ENCODE measurements at regions not wholly inside any gene's neighbourhood (a gene's known extent, or its start where the extent isn't known, plus 50 kb on each side); places are given as distances from the start of the nearest gene placed in this dataset.

DNA sequence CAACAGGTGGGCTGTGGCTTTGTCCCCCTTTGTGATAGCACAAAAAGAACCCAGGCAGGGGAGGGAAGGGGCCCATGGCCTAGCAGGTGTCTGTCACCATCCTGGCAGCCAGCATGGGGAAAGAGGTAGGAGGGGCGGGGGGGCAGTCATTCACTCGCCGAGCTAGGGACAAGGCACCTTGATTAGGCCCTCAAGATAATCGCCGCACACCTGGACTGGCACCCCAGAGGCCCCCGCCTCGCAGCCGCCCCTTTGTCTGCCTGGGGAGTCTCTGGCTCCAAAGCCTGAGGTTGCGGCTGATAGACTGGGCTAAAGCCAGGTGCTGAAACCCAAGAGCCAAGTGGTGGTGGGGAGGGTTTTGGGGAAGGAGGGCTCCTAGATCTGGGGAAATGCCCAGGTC is 151.2 kb upstream of the PCBD1 start:
- Histone ChIP-seq H3K9me2 (ENCODE audit: low read depth, low read length) (no peaks in the 10 kb centered on the region), H3K36me3 (ENCODE audit: insufficient read depth, low read length) (no peaks in the 10 kb centered on the region), H3K79me2 (ENCODE audit: insufficient read depth, low read length) (no peaks in the 10 kb centered on the region), H3K9ac (ENCODE audit: low read length) (no peak overlapping the region), H3K4me3 (ENCODE audit: low read depth, low read length, poor library complexity, severe bottlenecking) (no peak overlapping the region), H3K4me1 (ENCODE audit: insufficient read depth, low read length, severe bottlenecking) (no peaks in the 10 kb centered on the region), H4K20me1 (ENCODE audit: insufficient read depth, low read length) (no peaks in the 10 kb centered on the region), H2AFZ (ENCODE audit: low read length) (no peak overlapping the region), H3K9me3 (ENCODE audit: low read length) (no peaks in the 10 kb centered on the region), H3F3A (ENCODE audit: insufficient read depth, low read length) (no peaks in the 10 kb centered on the region), H3K4me2 (ENCODE audit: low read length) (no peak overlapping the region), H3K27me3 (ENCODE audit: insufficient read depth, low read length) (no peaks in the 10 kb centered on the region), H3K27ac (ENCODE audit: low read depth, low read length, poor library complexity, severe bottlenecking) (no peak overlapping the region)
- no peak for TF ChIP-seq EZH2 (IDR thresholded peaks at IDR 0.05; ENCODE audit: borderline replicate concordance, low read length)
- TF ChIP-seq, protein P1, sequence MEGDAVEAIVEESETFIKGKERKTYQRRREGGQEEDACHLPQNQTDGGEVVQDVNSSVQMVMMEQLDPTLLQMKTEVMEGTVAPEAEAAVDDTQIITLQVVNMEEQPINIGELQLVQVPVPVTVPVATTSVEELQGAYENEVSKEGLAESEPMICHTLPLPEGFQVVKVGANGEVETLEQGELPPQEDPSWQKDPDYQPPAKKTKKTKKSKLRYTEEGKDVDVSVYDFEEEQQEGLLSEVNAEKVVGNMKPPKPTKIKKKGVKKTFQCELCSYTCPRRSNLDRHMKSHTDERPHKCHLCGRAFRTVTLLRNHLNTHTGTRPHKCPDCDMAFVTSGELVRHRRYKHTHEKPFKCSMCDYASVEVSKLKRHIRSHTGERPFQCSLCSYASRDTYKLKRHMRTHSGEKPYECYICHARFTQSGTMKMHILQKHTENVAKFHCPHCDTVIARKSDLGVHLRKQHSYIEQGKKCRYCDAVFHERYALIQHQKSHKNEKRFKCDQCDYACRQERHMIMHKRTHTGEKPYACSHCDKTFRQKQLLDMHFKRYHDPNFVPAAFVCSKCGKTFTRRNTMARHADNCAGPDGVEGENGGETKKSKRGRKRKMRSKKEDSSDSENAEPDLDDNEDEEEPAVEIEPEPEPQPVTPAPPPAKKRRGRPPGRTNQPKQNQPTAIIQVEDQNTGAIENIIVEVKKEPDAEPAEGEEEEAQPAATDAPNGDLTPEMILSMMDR (IDR thresholded peaks at IDR 0.05; ENCODE audit: low read length): no peak

DNA sequence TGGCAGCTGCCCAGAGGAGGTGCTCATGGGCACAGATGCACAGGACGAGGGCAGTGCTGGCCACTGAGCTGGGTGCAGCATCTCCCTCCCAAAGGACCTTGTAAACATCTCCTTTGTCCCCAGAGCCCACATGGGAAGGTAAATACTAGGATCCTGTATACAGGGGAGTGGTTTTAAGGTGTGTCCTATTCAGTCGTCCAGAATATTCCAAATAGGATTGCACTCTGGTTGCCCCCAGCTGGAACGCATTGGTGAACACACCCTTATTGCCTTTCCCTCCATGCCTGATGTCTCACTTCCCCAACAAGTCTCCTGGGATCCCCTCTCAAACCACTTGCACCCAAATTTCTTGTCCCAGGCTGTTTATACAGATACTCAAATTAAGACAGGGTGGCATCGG is 152.0 kb upstream of the PCBD1 start:
- TF ChIP-seq, protein P1 (IDR thresholded peaks at IDR 0.05; ENCODE audit: low read length): no peak
- no peak for TF ChIP-seq EZH2 (IDR thresholded peaks at IDR 0.05; ENCODE audit: borderline replicate concordance, low read length)
- Histone ChIP-seq H3F3A (ENCODE audit: insufficient read depth, low read length) (no peaks in the 10 kb centered on the region), H3K36me3 (ENCODE audit: insufficient read depth, low read length) (no peaks in the 10 kb centered on the region), H3K27ac (ENCODE audit: low read depth, low read length, poor library complexity, severe bottlenecking) (no peak overlapping the region), H3K9me2 (ENCODE audit: low read depth, low read length) (no peaks in the 10 kb centered on the region), H3K4me1 (ENCODE audit: insufficient read depth, low read length, severe bottlenecking) (no peaks in the 10 kb centered on the region), H3K9ac (ENCODE audit: low read length) (no peak overlapping the region), H3K9me3 (ENCODE audit: low read length) (no peaks in the 10 kb centered on the region), H2AFZ (ENCODE audit: low read length) (no peak overlapping the region), H4K20me1 (ENCODE audit: insufficient read depth, low read length) (no peaks in the 10 kb centered on the region), H3K4me3 (ENCODE audit: low read depth, low read length, poor library complexity, severe bottlenecking) (no peak overlapping the region), H3K27me3 (ENCODE audit: insufficient read depth, low read length) (no peaks in the 10 kb centered on the region), H3K4me2 (ENCODE audit: low read length) (no peak overlapping the region), H3K79me2 (ENCODE audit: insufficient read depth, low read length) (no peaks in the 10 kb centered on the region)

DNA sequence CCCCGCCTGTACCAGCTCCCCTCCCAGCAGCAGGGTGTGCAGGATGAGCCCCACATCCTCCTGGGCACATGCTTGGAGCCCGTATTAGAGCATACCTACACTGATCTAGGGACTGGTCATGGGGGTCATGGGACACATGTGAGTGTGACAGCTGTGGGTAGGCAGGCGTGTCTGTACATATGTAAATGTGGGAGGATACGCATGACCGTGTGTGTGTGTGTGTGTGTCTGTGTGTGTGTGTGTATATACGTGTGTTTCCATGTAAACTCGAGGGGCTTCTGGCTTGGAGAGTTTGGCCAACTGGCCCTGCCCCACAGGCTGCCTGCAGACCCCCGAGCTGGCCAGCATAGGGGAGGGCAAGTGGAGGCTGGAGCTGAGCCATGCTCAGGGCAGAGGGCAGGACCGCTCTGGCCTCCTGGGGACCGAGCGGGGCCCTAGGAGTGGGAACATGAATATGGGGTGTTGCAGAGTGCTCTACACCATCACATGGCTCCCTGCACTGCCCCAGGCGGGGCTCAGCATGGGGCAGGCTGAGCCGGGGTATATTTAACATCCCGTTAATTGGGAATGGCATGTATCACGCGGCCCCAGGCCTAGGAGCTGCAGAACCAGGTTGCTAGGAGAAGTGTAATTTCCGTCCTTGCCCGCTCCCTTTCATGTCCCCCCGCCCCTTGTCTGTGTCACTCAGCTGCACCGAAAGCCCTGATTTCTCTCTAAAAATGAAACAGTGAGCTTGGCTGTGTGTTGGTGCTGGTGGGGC is 152.7 kb upstream of the PCBD1 start:
- Histone ChIP-seq H3K4me1 (ENCODE audit: insufficient read depth, low read length, severe bottlenecking) (no peaks in the 10 kb centered on the region), H3K79me2 (ENCODE audit: insufficient read depth, low read length) (no peaks in the 10 kb centered on the region), H3K9me2 (ENCODE audit: low read depth, low read length) (no peaks in the 10 kb centered on the region), H3F3A (ENCODE audit: insufficient read depth, low read length) (no peaks in the 10 kb centered on the region), H2AFZ (ENCODE audit: low read length) (no peak overlapping the region), H3K4me2 (ENCODE audit: low read length) (no peak overlapping the region), H3K4me3 (ENCODE audit: low read depth, low read length, poor library complexity, severe bottlenecking) (no peak overlapping the region), H3K36me3 (ENCODE audit: insufficient read depth, low read length) (no peaks in the 10 kb centered on the region), H3K9ac (ENCODE audit: low read length) (no peak overlapping the region), H3K27me3 (ENCODE audit: insufficient read depth, low read length) (no peaks in the 10 kb centered on the region), H3K9me3 (ENCODE audit: low read length) (no peaks in the 10 kb centered on the region), H3K27ac (ENCODE audit: low read depth, low read length, poor library complexity, severe bottlenecking) (no peak overlapping the region), H4K20me1 (ENCODE audit: insufficient read depth, low read length) (no peaks in the 10 kb centered on the region)
- TF ChIP-seq, protein P1 (IDR thresholded peaks at IDR 0.05; ENCODE audit: low read length): no peak
